Kidney (tissue), 13 donors: ENCODE measurements at regions not wholly inside any gene's neighbourhood (a gene's known extent, or its start where the extent isn't known, plus 50 kb on each side); places are given as distances from the start of the nearest gene placed in this dataset.

Experiments used
- DNase-seq, 5 donors: peaks; one replicate each; pipeline ENCODE4 v3.0.0-alpha.2; 2013 to 2020
- FAIRE-seq: peaks from 2 replicates; lab custom pipeline; 2012; peaks lifted over from hg19 to GRCh38; lab: Jason Lieb, UNC
- H3K27ac ChIP-seq, 2 donors: one replicate each; pipeline ENCODE4 v1.7.0; 2013; ENCODE audit warnings: low read depth in 2 of 2, low read length in 2 of 2, inconsistent platforms in 1 of 2
- H3K27me3 ChIP-seq: one replicate; pipeline ENCODE4 v1.7.1; 2013; ENCODE audit warnings: low read length, inconsistent platforms; ENCODE audit not compliant: control insufficient read depth, insufficient read depth
- H3K36me3 ChIP-seq, 3 donors: one replicate each; pipeline versions ENCODE4 v1.7.0 to v1.7.1; 2013; ENCODE audit warnings: low read length in 3 of 3, control low read depth in 1 of 3, inconsistent platforms in 1 of 3; ENCODE audit not compliant: insufficient read depth in 3 of 3, control insufficient read depth in 2 of 3
- H3K4me1 ChIP-seq, 3 donors: one replicate each; pipeline versions ENCODE4 v1.7.0 to v1.7.1; 2013; ENCODE audit warnings: low read length in 3 of 3, inconsistent platforms in 1 of 3, low read depth in 1 of 3; ENCODE audit not compliant: control insufficient read depth in 2 of 3, insufficient read depth in 2 of 3
- H3K4me3 ChIP-seq, 3 donors: one replicate each; pipeline versions ENCODE4 v1.7.0 to v1.8.1; 2013; ENCODE audit warnings: low read length in 3 of 3, control low read depth in 1 of 3, inconsistent platforms in 1 of 3
- H3K9ac ChIP-seq, 3 donors: one replicate each; pipeline versions ENCODE4 v1.7.0 to v1.7.1; 2013; ENCODE audit warnings: low read length in 3 of 3, control low read depth in 1 of 3, inconsistent platforms in 1 of 3
- H3K9me3 ChIP-seq, 3 donors: one replicate each; pipeline versions ENCODE4 v1.7.0 to v1.7.1; 2013; ENCODE audit warnings: low read length in 3 of 3, control low read depth in 1 of 3, inconsistent platforms in 1 of 3; ENCODE audit not compliant: control insufficient read depth in 2 of 3, insufficient read depth in 1 of 3
- intact Hi-C: fragments of 100-400 bp; cut with DNase I; formaldehyde crosslinking; loops from one replicate; pipeline ENCODE4 v1.11.1; 2022
- TF ChIP-seq, protein P1 (sequence below): IDR thresholded peaks from 3 replicates; pipeline ENCODE4 v1.5.1; 2012; ENCODE audit warnings: mild to moderate bottlenecking, moderate library complexity, borderline replicate concordance; ENCODE audit not compliant: insufficient read depth; ENCODE audit errors: extremely low read depth
- donor health status: control.
- donor health status: control.
- donor health status: control.
- donor health status: control.
- donor health status: control.
- donor health status: DM: yes; HTN: yes; CAD: no.
- donor health status: Normal renal cell carcinoma (clear cell type).

GRCh38 chr15:55035749-55036148 is 161.0 kb downstream of the RSL24D1 start:
- intact Hi-C loops: no loop called here

DNA sequence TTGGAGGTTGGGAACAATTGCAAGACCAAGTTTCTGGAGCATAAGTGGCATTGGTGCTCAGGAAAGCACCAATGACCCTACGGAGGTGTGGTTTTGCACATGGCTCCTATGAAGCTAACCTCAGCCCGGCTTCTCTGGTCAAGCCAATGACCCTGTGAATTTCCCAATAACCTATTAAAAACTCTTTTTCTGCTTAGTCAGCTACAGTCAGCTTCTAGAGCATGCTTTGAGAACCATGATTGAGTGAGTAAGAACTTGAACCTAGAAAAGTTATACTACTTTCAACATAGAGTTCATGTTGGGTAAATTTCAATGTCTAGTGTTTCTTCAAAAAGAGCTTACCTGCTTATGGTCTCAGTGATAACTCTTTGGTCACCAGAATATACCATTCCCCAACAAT is 163.2 kb downstream of the RSL24D1 start:
- H3K4me1 ChIP-seq: no peaks in the 10 kb centered on the region
- FAIRE-seq (no peak), DNase-seq (no peak)
- H3K9ac ChIP-seq: no peak overlapping the region
- no peak overlapping the region for H3K4me3 ChIP-seq
- no peaks in the 10 kb centered on the region for H3K36me3 ChIP-seq
- intact Hi-C loops: no loop called here
- H3K27ac ChIP-seq: no peak overlapping the region
- no peaks in the 10 kb centered on the region for H3K9me3 ChIP-seq
- TF ChIP-seq, protein P1, sequence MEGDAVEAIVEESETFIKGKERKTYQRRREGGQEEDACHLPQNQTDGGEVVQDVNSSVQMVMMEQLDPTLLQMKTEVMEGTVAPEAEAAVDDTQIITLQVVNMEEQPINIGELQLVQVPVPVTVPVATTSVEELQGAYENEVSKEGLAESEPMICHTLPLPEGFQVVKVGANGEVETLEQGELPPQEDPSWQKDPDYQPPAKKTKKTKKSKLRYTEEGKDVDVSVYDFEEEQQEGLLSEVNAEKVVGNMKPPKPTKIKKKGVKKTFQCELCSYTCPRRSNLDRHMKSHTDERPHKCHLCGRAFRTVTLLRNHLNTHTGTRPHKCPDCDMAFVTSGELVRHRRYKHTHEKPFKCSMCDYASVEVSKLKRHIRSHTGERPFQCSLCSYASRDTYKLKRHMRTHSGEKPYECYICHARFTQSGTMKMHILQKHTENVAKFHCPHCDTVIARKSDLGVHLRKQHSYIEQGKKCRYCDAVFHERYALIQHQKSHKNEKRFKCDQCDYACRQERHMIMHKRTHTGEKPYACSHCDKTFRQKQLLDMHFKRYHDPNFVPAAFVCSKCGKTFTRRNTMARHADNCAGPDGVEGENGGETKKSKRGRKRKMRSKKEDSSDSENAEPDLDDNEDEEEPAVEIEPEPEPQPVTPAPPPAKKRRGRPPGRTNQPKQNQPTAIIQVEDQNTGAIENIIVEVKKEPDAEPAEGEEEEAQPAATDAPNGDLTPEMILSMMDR: no peak
- H3K27me3 ChIP-seq: no peaks in the 10 kb centered on the region

More at GRCh38 chr15:55035749-55036148, 161.0 kb downstream of the RSL24D1 start:
- FAIRE-seq (no peak), DNase-seq (no peak)
- H3K4me3 ChIP-seq: no peak overlapping the region
- TF ChIP-seq, protein P1: no peak
- no peaks in the 10 kb centered on the region for H3K9me3 ChIP-seq
- no peaks in the 10 kb centered on the region for H3K27me3 ChIP-seq
- H3K4me1 ChIP-seq: no peaks in the 10 kb centered on the region
- H3K36me3 ChIP-seq: no peaks in the 10 kb centered on the region
- H3K27ac ChIP-seq: no peak overlapping the region
- H3K9ac ChIP-seq: no peak overlapping the region

- intact Hi-C loops: no loop called here
- H3K27me3 ChIP-seq: no peaks in the 10 kb centered on the region
- H3K9ac ChIP-seq: no peak overlapping the region
- H3K9me3 ChIP-seq: no peaks in the 10 kb centered on the region
- no peaks in the 10 kb centered on the region for H3K4me1 ChIP-seq
- TF ChIP-seq, protein P1: no peak
- DNase-seq (no peak), FAIRE-seq (no peak)
- no peak overlapping the region for H3K4me3 ChIP-seq
- H3K27ac ChIP-seq: no peak overlapping the region
- H3K36me3 ChIP-seq: no peaks in the 10 kb centered on the region
Measured at GRCh38 chr15:55031727-55032126, 165.0 kb downstream of the RSL24D1 start.

DNA sequence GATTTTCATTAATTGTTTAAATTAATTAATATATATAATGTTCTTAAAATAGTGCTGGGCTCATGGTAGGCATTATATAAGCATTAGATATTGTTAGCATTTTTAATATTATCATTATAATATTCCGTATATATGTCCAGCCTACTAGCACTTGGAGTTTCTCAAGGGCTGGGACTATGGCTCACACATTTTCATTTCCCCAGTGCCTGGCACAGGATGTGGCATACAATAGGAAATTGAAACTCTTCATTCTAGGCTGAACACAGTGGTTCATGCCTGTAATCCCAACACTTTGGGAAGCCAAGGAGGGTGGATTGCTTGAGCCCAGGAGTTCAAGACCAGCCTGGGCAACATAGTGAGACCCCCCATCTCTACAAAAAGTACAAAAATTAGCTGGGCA is 170.4 kb downstream of the RSL24D1 start:
- no peaks in the 10 kb centered on the region for H3K36me3 ChIP-seq
- H3K9me3 ChIP-seq: no peaks in the 10 kb centered on the region
- TF ChIP-seq, protein P1: no peak
- FAIRE-seq: no peak
- H3K27ac ChIP-seq: no peak overlapping the region
- H3K9ac ChIP-seq: no peak overlapping the region
- intact Hi-C loops: no loop called here
- H3K4me3 ChIP-seq: no peak overlapping the region
- DNase-seq: no peak
- no peaks in the 10 kb centered on the region for H3K4me1 ChIP-seq
- no peaks in the 10 kb centered on the region for H3K27me3 ChIP-seq
